PC-9 (cell line): ENCODE measurements at regions not wholly inside any gene's neighbourhood (a gene's known extent, or its start where the extent isn't known, plus 50 kb on each side); places are given as distances from the start of the nearest gene placed in this dataset.

Experiments
- BruUV-seq: library from RNA; stranded (reverse); fragments of 400-500 nt; replicated peaks from 2 replicates; lab custom pipeline; 2021; lab: Mats Ljungman, UMichigan
- CTCF ChIA-PET: fragments of 300-600 bp; sonication (Branson Sonifier 250); formaldehyde crosslinking; loops from one replicate; lab custom pipeline; 2022; ENCODE audit warnings: antibody characterized with exemption; lab: Charles Lee
- POLR2A ChIA-PET: fragments of 300-600 bp; sonication (Branson Sonifier 250); formaldehyde crosslinking; loops from one replicate; lab custom pipeline; 2022; ENCODE audit warnings: antibody characterized with exemption; ENCODE audit not compliant: unreplicated experiment; lab: Charles Lee
- DNase-seq, 2 experiments: peaks; one replicate each; pipeline versions ENCODE4 v3.0.0 to v3.0.0-alpha.2; 2015 to 2022; ENCODE audit warnings: mixed read lengths in 1 of 2
- H2AFZ ChIP-seq: fragments of 200-600 bp; sonication (generic); 2 replicates; pipeline ENCODE4 v1.8.1; 2017; ENCODE audit warnings: antibody characterized with exemption
- H3F3A ChIP-seq: fragments of 200-600 bp; sonication (generic); 2 replicates; pipeline ENCODE4 v1.8.1; 2017; ENCODE audit warnings: antibody characterized with exemption, mild to moderate bottlenecking, low read depth; ENCODE audit not compliant: insufficient read depth
- H3K27ac ChIP-seq: fragments of 200-600 bp; sonication (generic); 2 replicates; pipeline ENCODE4 v1.6.1; 2016; ENCODE audit warnings: mixed run types
- H3K27me3 ChIP-seq: fragments of 200-600 bp; sonication (generic); 2 replicates; pipeline ENCODE4 v1.6.1; 2016; ENCODE audit warnings: low read depth, mixed run types; ENCODE audit not compliant: insufficient read depth
- H3K36me3 ChIP-seq: fragments of 200-600 bp; sonication (generic); 2 replicates; pipeline ENCODE4 v1.6.1; 2016; ENCODE audit warnings: low read depth, mixed run types
- H3K4me1 ChIP-seq: fragments of 200-600 bp; sonication (generic); replicated peaks from 2 replicates; pipeline ENCODE4 v1.6.1; 2016; ENCODE audit warnings: mixed run types; ENCODE audit not compliant: insufficient read depth
- H3K4me2 ChIP-seq: fragments of 200-600 bp; sonication (generic); 2 replicates; pipeline ENCODE4 v1.6.1; 2017; ENCODE audit warnings: mixed run types
- H3K4me3 ChIP-seq: fragments of 200-600 bp; sonication (generic); 2 replicates; pipeline ENCODE4 v1.6.1; 2016; ENCODE audit warnings: mixed run types
- H3K79me2 ChIP-seq: fragments of 200-600 bp; sonication (generic); 2 replicates; pipeline ENCODE4 v1.6.1; 2017; ENCODE audit warnings: low read depth, mixed run types
- H3K9me2 ChIP-seq: fragments of 200-600 bp; sonication (generic); 2 replicates; pipeline ENCODE4 v1.8.1; 2017; ENCODE audit warnings: mild to moderate bottlenecking; ENCODE audit not compliant: insufficient read depth
- H3K9me3 ChIP-seq: fragments of 200-600 bp; sonication (generic); 2 replicates; pipeline ENCODE4 v1.8.1; 2016; ENCODE audit warnings: low read depth; ENCODE audit not compliant: insufficient read depth
- H4K20me1 ChIP-seq: fragments of 200-600 bp; sonication (generic); 2 replicates; pipeline ENCODE4 v1.8.1; 2017; ENCODE audit not compliant: insufficient read depth
- CTCF ChIP-seq: fragments of 200-600 bp; sonication (generic); conservative IDR thresholded peaks from 2 replicates; pipeline ENCODE4 v1.6.1; 2017; ENCODE audit warnings: mixed run types, antibody characterized with exemption, mild to moderate bottlenecking, moderate library complexity
- EZH2 ChIP-seq: fragments of 200-600 bp; sonication (generic); IDR thresholded peaks from 2 replicates; pipeline ENCODE4 v1.8.0; 2017; ENCODE audit warnings: antibody characterized with exemption, low read depth
- intact Hi-C: fragments of 100-400 bp; cut with micrococcal nuclease; formaldehyde crosslinking; loops from one replicate; pipeline ENCODE4 v1.10.0; 2022; ENCODE audit not compliant: unreplicated experiment

- intact Hi-C loops, result no loop called here
- no peaks in the 10 kb centered on the region for H3K36me3 ChIP-seq
- no peak for DNase-seq
- BruUV-seq, result no TSS peak
- CTCF ChIA-PET, result no interaction called here
- no peak overlapping the region for H3K4me3 ChIP-seq
- POLR2A ChIA-PET, result no interaction called here
- H3K27me3 ChIP-seq, result no peaks in the 10 kb centered on the region
- H3K27ac ChIP-seq, result no peak overlapping the region
- H3K79me2 ChIP-seq, result no peaks in the 10 kb centered on the region
- no peaks in the 10 kb centered on the region for H3K9me2 ChIP-seq
- no peaks in the 10 kb centered on the region for H4K20me1 ChIP-seq
- H3K4me1 ChIP-seq, result no peaks in the 10 kb centered on the region
- no peaks in the 10 kb centered on the region for H3K9me3 ChIP-seq
- no peak for TF ChIP-seq EZH2
- TF ChIP-seq CTCF, result no peak
- H3K4me2 ChIP-seq, result no peak overlapping the region
- no peaks in the 10 kb centered on the region for H3F3A ChIP-seq
- H2AFZ ChIP-seq, result no peak overlapping the region
These were observed 484.7 kb upstream of the ARRDC3 start for GRCh38 chr5:91867799-91868198.

GRCh38 chr5:91865915-91866314 is 482.8 kb upstream of the ARRDC3 start:
- no peaks in the 10 kb centered on the region for H3F3A ChIP-seq
- no peaks in the 10 kb centered on the region for H3K36me3 ChIP-seq
- ChIA-PET POLR2A (no interaction called here), CTCF (no interaction called here)
- no peaks in the 10 kb centered on the region for H3K4me1 ChIP-seq
- DNase-seq, result no peak
- no peaks in the 10 kb centered on the region for H3K79me2 ChIP-seq
- intact Hi-C loops, result no loop called here
- H3K9me3 ChIP-seq, result peaks cover 4% of the 10 kb centered on the region; the same call in 1 of the 2 replicates
- no peak overlapping the region for H3K4me2 ChIP-seq
- H3K9me2 ChIP-seq, result no peaks in the 10 kb centered on the region
- TF ChIP-seq EZH2 (no peak), CTCF (no peak)
- no peak overlapping the region for H2AFZ ChIP-seq
- H3K4me3 ChIP-seq, result no peak overlapping the region
- H3K27ac ChIP-seq, result no peak overlapping the region
- no peaks in the 10 kb centered on the region for H3K27me3 ChIP-seq
- BruUV-seq, result no TSS peak
- no peaks in the 10 kb centered on the region for H4K20me1 ChIP-seq

GRCh38 chr5:91864962-91865361 is 481.8 kb upstream of the ARRDC3 start:
- no peaks in the 10 kb centered on the region for H3K36me3 ChIP-seq
- ChIA-PET POLR2A (no interaction called here), CTCF (interaction anchor here (0.6 kb wide), 1 partner anchor 13 kb away, joined by 3 read pairs; no protein-coding TSS in a partner anchor)
- H3K27me3 ChIP-seq, result no peaks in the 10 kb centered on the region
- H3K27ac ChIP-seq, result no peak overlapping the region
- no peaks in the 10 kb centered on the region for H3K9me2 ChIP-seq
- no peak overlapping the region for H2AFZ ChIP-seq
- H3F3A ChIP-seq, result no peaks in the 10 kb centered on the region
- peaks cover 4% of the 10 kb centered on the region; the same call in 1 of the 2 replicates for H3K9me3 ChIP-seq
- H4K20me1 ChIP-seq, result no peaks in the 10 kb centered on the region
- no peak overlapping the region for H3K4me2 ChIP-seq
- BruUV-seq, result no TSS peak
- intact Hi-C loops, result no loop called here
- TF ChIP-seq EZH2 (no peak), CTCF (no peak)
- no peak overlapping the region for H3K4me3 ChIP-seq
- no peak for DNase-seq
- no peaks in the 10 kb centered on the region for H3K4me1 ChIP-seq
- no peaks in the 10 kb centered on the region for H3K79me2 ChIP-seq
